Liver (tissue), 8 donors: ENCODE measurements at regions not wholly inside any gene's neighbourhood (a gene's known extent, or its start where the extent isn't known, plus 50 kb on each side); places are given as distances from the start of the nearest gene placed in this dataset.

Source experiments
- DNase-seq: peaks from one replicate; pipeline ENCODE4 v3.0.0-alpha.2; 2017; ENCODE audit warnings: low spot score
- H3K27ac ChIP-seq, 2 donors: one replicate each; pipeline ENCODE4 v1.7.0; 2013; ENCODE audit warnings: inconsistent platforms in 2 of 2, low read length in 2 of 2, control low read depth in 1 of 2, low read depth in 1 of 2, mild to moderate bottlenecking in 1 of 2
- H3K27me3 ChIP-seq, 4 donors: one replicate each; pipeline versions ENCODE4 v1.6.1 to v1.7.0; 2013; ENCODE audit warnings: low read length in 3 of 4, inconsistent platforms in 1 of 4, mild to moderate bottlenecking in 1 of 4, moderate library complexity in 1 of 4; ENCODE audit not compliant: control insufficient read depth in 4 of 4, insufficient read depth in 4 of 4
- H3K36me3 ChIP-seq, 4 donors: one replicate each; pipeline versions ENCODE4 v1.6.1 to v1.7.0; 2013; ENCODE audit warnings: low read length in 3 of 4, mild to moderate bottlenecking in 3 of 4, low read depth in 1 of 4, moderate library complexity in 1 of 4; ENCODE audit not compliant: control insufficient read depth in 4 of 4, insufficient read depth in 3 of 4
- H3K4me1 ChIP-seq, 4 donors: one replicate each; pipeline versions ENCODE4 v1.6.1 to v1.7.0; 2013; ENCODE audit warnings: low read length in 3 of 4, mild to moderate bottlenecking in 3 of 4, moderate library complexity in 1 of 4; ENCODE audit not compliant: control insufficient read depth in 4 of 4, insufficient read depth in 4 of 4
- H3K4me3 ChIP-seq, 3 donors: one replicate each; pipeline versions ENCODE4 v1.6.1 to v1.7.0; 2013; ENCODE audit warnings: low read length in 3 of 3, control low read depth in 1 of 3, low read depth in 1 of 3, mild to moderate bottlenecking in 1 of 3
- H3K9ac ChIP-seq, 2 donors: one replicate each; pipeline ENCODE4 v1.7.0; 2013; ENCODE audit warnings: low read length in 2 of 2, mild to moderate bottlenecking in 2 of 2, moderate library complexity in 2 of 2, control low read depth in 1 of 2, low read depth in 1 of 2
- H3K9me3 ChIP-seq, 4 donors: one replicate each; pipeline versions ENCODE4 v1.6.1 to v1.7.0; 2013; ENCODE audit warnings: low read length in 3 of 4; ENCODE audit not compliant: control insufficient read depth in 4 of 4
- ATF3 ChIP-seq: IDR thresholded peaks from 2 replicates; pipeline ENCODE4 v1.6.1; 2016; ENCODE audit warnings: antibody characterized with exemption
- CTCF ChIP-seq: fragments of 150-350 bp; IDR thresholded peaks from 2 replicates; pipeline ENCODE4 v1.5.1; 2017; ENCODE audit warnings: improper control_type of control experiment, low read depth, low read length; ENCODE audit not compliant: missing input control
- EGR1 ChIP-seq, 2 donors: IDR thresholded peaks; 2 replicates each; pipeline ENCODE4 v1.6.1; 2016 to 2018; ENCODE audit warnings: antibody characterized with exemption in 2 of 2, low read depth in 2 of 2
- FOXA1 ChIP-seq: IDR thresholded peaks from 2 replicates; pipeline ENCODE4 v1.6.1; 2016; ENCODE audit warnings: antibody characterized with exemption
- FOXA2 ChIP-seq: IDR thresholded peaks from 2 replicates; pipeline ENCODE4 v1.6.1; 2016; ENCODE audit warnings: antibody characterized with exemption
- GABPA ChIP-seq, 2 donors: IDR thresholded peaks in 1 of 2; conservative IDR thresholded peaks in 1 of 2; 2 replicates each; pipeline ENCODE4 v1.6.1; 2016; ENCODE audit warnings: antibody characterized with exemption in 2 of 2, mild to moderate bottlenecking in 1 of 2, moderate library complexity in 1 of 2
- HNF4A ChIP-seq, 2 donors: conservative IDR thresholded peaks; 2 replicates each; pipeline ENCODE4 v1.6.1; 2016; ENCODE audit warnings: antibody characterized with exemption in 2 of 2, mild to moderate bottlenecking in 2 of 2
- HNF4G ChIP-seq: IDR thresholded peaks from 2 replicates; pipeline ENCODE4 v1.6.1; 2016; ENCODE audit warnings: antibody characterized with exemption
- JUND ChIP-seq, 2 donors: IDR thresholded peaks; 2 replicates each; pipeline ENCODE4 v1.6.1; 2016; ENCODE audit warnings: antibody characterized with exemption in 2 of 2
- MAX ChIP-seq: IDR thresholded peaks from 2 replicates; pipeline ENCODE4 v1.6.1; 2016; ENCODE audit warnings: antibody characterized with exemption
- NR2F2 ChIP-seq: IDR thresholded peaks from 2 replicates; pipeline ENCODE4 v1.6.1; 2016; ENCODE audit warnings: antibody characterized with exemption
- RAD21 ChIP-seq, 2 donors: IDR thresholded peaks; 2 replicates each; pipeline ENCODE4 v1.6.1; 2016; ENCODE audit warnings: antibody characterized with exemption in 2 of 2, mild to moderate bottlenecking in 2 of 2
- REST ChIP-seq: IDR thresholded peaks from 2 replicates; pipeline ENCODE4 v1.6.1; 2016; ENCODE audit warnings: antibody characterized with exemption, mild to moderate bottlenecking
- SP1 ChIP-seq: IDR thresholded peaks from 2 replicates; pipeline ENCODE4 v1.6.1; 2018; ENCODE audit warnings: antibody characterized with exemption, mild to moderate bottlenecking
- TAF1 ChIP-seq: conservative IDR thresholded peaks from 2 replicates; pipeline ENCODE4 v1.6.1; 2016; ENCODE audit warnings: antibody characterized with exemption, mild to moderate bottlenecking
- YY1 ChIP-seq: IDR thresholded peaks from 2 replicates; pipeline ENCODE4 v1.6.1; 2016; ENCODE audit warnings: antibody characterized with exemption, mild to moderate bottlenecking
- ZBTB33 ChIP-seq: IDR thresholded peaks from 2 replicates; pipeline ENCODE4 v1.6.1; 2016; ENCODE audit warnings: antibody characterized with exemption
- WGBS: extraction: QIAGEN DNeasy Blood & Tissue Kit; methylation state at CpG from one replicate; pipeline ENCODE4 v1.1.7; 2013; 5-methylcytosine and 5-hydroxymethylcytosine counted together
- donor health status: healthy.
- donor health status: healthy.
- donor health status: healthy.
- donor health status: healthy.
- donor health status: healthy.

GRCh38 chr16:85996843-85997242 lies 97.9 kb downstream of the IRF8 start:
- 87% methylated on average over 10 of the region's 10 CpGs for WGBS
- Histone ChIP-seq H3K27ac (no peak overlapping the region), H3K27me3 (no peaks in the 10 kb centered on the region), H3K4me1 (no peaks in the 10 kb centered on the region), H3K9ac (no peak overlapping the region), H3K9me3 (no peaks in the 10 kb centered on the region), H3K36me3 (no peaks in the 10 kb centered on the region), H3K4me3 (no peak overlapping the region)
- TF ChIP-seq TAF1 (no peak), MAX (no peak), JUND (IDR thresholded peaks at IDR 0.05) (no peak), HNF4A (conservative IDR thresholded peaks at IDR 0.05) (no peak)
- DNase-seq = no peak

- Histone ChIP-seq H3K9me3 (no peaks in the 10 kb centered on the region), H3K27ac (no peak overlapping the region), H3K4me3 (no peak overlapping the region), H3K9ac (no peak overlapping the region), H3K36me3 (no peaks in the 10 kb centered on the region), H3K27me3 (no peaks in the 10 kb centered on the region), H3K4me1 (no peaks in the 10 kb centered on the region)
- TF ChIP-seq NR2F2 = no peak
- 90% methylated on average over 9 of the region's 9 CpGs for WGBS
- DNase-seq = no peak
Observed at GRCh38 chr16:85998171-85998867, 99.4 kb downstream of the IRF8 start.

- no peaks in the 10 kb centered on the region for H3K36me3 ChIP-seq
- H3K9ac ChIP-seq = no peak overlapping the region
- no peak overlapping the region for H3K4me3 ChIP-seq
- WGBS = 68% methylated on average over 8 of the region's 8 CpGs
- H3K4me1 ChIP-seq = no peaks in the 10 kb centered on the region
- H3K9me3 ChIP-seq = no peaks in the 10 kb centered on the region
- no peak for DNase-seq
- TF ChIP-seq RAD21 (IDR thresholded peaks at IDR 0.05) (no peak), REST (no peak), FOXA2 (no peak), JUND (IDR thresholded peaks at IDR 0.05) (no peak), NR2F2 (no peak), FOXA1 (no peak), EGR1 (IDR thresholded peaks at IDR 0.05; ENCODE audit: low read depth in 2 of 2) (no peak), YY1 (no peak), GABPA (IDR thresholded peaks at IDR 0.05 in 1 of 2, conservative IDR thresholded peaks at IDR 0.05 in 1 of 2) (no peak), ATF3 (no peak), MAX (no peak), HNF4G (no peak), HNF4A (conservative IDR thresholded peaks at IDR 0.05) (no peak), SP1 (no peak), CTCF (no peak), ZBTB33 (no peak), TAF1 (no peak)
- H3K27me3 ChIP-seq = no peaks in the 10 kb centered on the region
- no peak overlapping the region for H3K27ac ChIP-seq
Observed at GRCh38 chr16:85998868-85999729, 100.1 kb downstream of the IRF8 start.
